ENCODE measurements at regions not wholly inside any gene's neighbourhood (a gene's known extent, or its start where the extent isn't known, plus 50 kb on each side); places are given as distances from the start of the nearest gene placed in this dataset.
"Not testable (repeated sequence)": the region's sequence is repeated elsewhere in the genome, so short reads cannot be mapped to it uniquely, and the experiment has no call there.

DNA sequence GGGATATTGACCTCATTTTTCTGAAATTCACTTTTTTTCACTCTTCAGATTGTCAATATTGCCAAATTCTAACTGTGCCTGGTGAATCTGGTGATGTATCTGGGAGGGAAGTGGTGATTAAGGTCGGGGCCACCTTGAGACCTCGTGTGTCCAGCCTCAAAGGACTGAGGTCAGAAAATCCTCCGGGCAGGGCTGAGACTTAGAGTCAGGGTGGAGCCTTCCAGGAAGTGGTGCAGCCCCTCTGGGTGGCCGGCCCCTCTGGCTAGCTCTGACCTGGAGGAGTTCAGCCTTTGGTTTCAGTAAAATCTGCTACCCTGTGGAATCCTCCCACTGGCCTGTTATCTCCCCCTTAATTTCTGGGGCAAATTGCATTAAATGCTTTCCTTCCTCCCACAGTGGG, 175.7 kb downstream of the TRIM43 start:
- DNase-seq = not testable (repeated sequence)

DNA sequence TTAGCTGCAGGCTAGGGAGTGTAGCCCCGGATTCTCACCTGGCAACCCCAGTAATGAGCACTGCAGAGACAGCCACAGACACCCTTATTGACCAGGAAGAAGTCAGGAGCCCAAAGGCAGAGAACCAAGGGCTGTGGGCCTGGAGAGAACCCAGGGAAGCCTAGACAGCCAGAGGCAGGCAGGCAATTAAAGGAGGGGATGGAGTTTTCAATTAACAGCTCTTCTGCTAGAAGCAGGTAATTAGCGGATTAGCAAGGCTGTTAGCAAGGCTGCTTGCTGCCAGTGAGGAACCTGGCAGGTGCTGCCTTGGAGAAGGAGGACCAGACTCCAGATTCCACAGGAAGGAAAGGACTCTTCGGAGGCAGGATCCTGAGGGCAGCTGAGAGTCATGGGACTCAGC, 176.1 kb downstream of the TRIM43 start:
- DNase-seq = not testable (repeated sequence)

DNA sequence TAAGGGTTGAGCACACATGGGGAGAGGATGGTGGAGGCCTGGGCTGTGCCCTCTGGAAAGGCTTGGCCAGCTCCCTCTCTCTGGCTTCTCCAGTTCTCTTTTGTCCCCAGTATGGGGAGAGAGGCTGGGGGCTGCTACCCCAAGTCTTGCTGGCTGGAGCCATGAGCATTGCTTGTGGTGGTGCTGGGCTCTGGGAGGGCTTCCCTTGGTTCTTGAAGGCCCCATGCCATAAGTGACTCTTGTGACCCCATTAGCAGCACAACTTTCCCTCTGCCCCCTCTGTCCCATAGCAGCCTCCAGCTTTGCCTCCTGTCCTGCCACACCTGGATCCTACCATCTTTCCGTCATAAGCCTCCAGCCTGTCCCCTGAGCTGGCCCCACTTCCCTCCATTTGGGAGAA, 177.5 kb downstream of the TRIM43 start:
- DNase-seq = not testable (repeated sequence)

DNA sequence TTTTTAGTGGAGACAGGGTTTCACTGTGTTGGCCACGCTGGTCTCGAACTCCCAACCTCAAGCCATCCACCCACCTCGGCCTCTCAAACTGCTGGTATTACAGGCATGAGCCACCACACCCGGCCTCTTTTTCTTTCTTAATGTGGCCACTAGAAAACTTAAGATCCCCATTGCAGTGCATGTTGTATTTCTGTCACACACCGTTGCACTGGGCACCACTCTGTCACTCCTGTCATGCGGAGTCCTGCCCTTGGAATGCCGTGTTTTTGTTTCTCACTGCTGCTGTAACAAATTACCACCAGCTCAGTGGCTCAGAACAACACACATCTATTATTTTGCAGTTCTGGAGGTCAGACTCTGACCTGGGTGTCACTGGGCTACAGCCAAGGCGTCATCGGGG, 178.9 kb downstream of the TRIM43 start:
- DNase-seq = not testable (repeated sequence)

DNA sequence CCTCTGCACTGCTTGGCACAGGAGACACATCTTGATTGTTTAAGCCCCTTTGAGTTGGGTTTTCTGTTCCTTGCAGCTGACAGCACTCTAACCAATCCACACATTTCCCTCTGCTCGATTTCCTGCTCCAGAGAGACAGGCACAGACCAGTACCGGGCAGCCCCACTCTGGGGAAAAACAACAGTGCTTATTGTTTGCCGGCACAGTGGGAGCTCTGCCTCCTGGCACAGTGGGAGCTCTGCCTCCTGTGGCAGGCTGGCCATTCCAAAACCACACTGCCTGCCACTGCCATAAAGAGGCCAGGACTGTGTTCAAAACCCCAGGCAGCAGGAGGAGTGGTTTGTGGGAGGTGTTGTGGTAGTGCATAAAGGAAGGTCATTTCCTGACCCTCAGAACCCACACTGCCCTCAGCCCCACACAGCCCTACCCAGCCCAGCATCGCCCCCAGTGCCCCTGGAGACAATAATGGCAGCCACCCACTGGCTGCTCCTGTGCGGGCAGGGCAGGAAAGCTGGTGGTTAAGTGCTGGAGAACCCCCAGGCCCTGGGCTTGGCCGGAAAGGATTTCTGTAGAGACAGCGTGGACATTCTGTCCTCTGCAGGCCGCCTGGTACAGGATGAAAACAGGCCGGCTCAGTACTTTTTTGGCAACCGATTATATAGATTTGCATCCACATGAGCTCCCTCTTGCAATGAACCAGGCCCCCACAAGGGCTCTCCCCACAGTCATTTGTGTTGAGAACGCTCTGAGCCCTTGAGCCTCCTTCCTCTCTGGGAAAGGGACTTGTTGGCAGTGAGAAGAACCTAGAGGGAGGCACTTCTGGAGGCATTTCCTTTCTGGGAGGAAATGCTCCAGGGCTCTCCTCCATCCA, 182.8 kb downstream of the TRIM43 start:
- not testable (repeated sequence) for DNase-seq

DNA sequence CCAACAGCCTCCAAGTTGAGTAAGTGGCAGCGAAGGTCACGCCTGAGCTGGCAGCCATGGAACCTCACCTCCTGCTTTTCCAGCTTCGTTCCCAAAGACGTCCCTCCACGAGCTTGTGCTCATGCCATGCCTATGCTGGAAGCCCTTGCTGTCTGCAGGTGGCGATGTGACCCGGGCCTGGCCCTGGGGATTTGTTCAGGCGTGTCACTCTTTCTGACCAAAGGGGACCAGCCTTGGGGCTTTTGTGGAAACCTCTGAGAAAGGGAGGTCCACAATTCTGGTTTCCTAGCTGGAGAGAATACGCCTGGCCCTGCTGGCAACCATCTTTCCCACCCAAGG, 183.4 kb downstream of the TRIM43 start:
- not testable (repeated sequence) for DNase-seq

Data from activated CD4-positive, alpha-beta T cell treated with anti-CD3 and anti-CD28 coated beads, Interleukin-2, amount 50 U/mL, for 4 hours (primary cell).